Cardiac septum (tissue), 1 donor: ENCODE measurements at regions not wholly inside any gene's neighbourhood (a gene's known extent, or its start where the extent isn't known, plus 50 kb on each side); places are given as distances from the start of the nearest gene placed in this dataset.

Experiments
- DNase-seq: peaks from one replicate; pipeline ENCODE4 v3.0.0-alpha.2; 2020; ENCODE audit warnings: low spot score
- intact Hi-C: fragments of 100-400 bp; cut with DNase I; formaldehyde crosslinking; loops from one replicate; pipeline ENCODE4 v1.14.0; 2022
- donor health status: DM: no; HTN: no; CAD: no.

DNA sequence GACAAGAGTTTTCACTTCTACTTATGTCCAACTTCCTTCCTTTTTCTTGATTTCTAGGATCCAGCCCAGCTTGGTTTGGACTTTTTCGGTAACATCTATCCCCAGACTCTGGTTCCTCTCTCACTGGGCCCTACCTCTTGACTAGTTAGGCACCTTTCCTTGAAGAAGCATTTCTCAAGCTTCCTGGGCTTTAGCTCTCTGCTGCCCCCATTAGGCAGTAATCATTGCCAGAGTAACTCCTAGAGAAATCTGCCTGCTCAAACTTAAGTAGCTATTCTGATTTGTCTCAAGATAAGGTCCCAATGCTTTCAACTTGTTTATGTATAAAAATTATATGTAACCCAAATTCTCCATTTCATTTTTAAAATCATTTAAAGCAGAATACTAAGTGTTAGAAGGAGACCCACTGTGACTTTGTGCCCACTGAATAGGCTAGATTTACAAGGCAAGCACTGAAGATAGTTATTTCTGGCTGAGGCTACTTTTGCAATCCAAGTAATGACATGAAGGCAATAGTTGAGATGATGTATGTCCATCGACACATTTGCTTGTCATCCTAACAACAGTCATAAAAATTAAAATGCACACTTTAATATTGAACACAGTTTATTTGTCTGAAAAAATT lies 275.0 kb upstream of the G2E3 start:
- DNase-seq, result no peak
- intact Hi-C loops, result no loop called here

GRCh38 chr14:30284808-30285207 lies 274.1 kb upstream of the G2E3 start:
- intact Hi-C loops, result no loop called here
- no peak for DNase-seq

DNA sequence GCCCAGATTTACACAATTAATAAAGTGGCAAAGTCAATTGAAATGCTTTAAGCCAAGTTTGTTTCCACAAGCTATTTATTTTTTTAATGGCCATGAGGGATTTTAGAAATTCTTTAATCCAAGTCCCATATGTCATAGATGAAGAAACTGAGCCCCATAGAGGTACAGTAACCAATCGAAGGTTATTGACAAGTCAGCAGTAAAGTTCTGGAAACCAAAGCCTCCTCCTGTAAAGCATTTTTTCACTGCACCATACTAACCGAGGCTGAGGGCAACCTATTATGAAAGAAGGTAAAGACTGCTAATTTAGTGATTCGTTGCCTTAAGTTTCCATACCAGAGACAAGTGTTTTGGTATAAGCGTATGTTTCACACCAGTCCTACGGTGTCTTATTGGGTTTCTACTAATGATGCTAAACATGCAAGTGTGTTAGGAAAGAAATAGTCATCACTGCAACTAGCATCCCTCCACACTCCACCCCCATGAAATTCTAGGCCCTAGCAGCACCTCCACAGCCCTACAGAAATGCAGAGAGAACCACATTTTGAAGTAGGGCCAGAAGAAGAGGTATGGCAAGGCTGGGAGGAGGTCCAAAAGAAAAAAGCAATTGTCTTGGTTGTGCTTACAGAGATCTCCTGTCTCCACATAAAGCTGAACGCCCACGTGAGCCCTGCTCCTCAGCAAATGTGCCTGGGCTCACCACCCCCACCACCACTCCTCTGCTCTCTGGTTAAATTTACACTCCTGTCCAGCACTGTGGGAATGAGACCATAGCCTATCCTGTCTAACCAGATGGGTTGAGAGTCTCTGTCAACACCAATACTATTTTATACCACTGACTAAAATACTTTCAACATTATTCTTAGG lies 271.1 kb upstream of the G2E3 start:
- intact Hi-C loops, result no loop called here
- DNase-seq, result no peak

GRCh38 chr14:30290001-30290400 lies 269.0 kb upstream of the G2E3 start:
- DNase-seq, result no peak
- intact Hi-C loops, result no loop called here

DNA sequence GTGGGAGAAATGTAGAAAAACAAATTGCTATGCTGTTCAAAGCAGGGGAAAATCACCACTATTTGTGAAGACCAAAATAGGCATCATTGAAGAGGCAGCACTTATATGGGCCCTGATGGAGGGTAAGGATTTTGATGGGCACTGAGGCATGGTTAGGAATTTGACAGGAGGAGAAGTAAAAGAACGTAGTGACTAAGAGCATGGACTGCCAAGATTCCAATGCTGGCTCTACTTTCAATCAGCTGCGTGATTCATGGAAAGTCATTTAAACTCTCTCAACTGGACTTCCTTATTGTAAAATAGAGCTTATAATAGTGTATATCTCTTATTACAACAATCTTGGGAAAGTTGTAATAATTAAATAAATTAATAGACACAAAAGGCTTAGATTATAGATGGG lies 267.7 kb upstream of the G2E3 start:
- intact Hi-C loops, result no loop called here
- DNase-seq, result no peak

GRCh38 chr14:30292541-30292940 lies 266.4 kb upstream of the G2E3 start:
- intact Hi-C loops, result no loop called here

GRCh38 chr14:30295980-30296379 lies 263.0 kb upstream of the G2E3 start:
- no peak for DNase-seq
- intact Hi-C loops, result no loop called here

More at GRCh38 chr14:30292541-30292940, 266.4 kb upstream of the G2E3 start:
- DNase-seq, result no peak

- DNase-seq, result no peak
- intact Hi-C loops, result no loop called here
Measured at GRCh38 chr14:30296931-30297405, 262.0 kb upstream of the G2E3 start.

- no peak for DNase-seq
- intact Hi-C loops, result no loop called here
Measured at GRCh38 chr14:30297876-30298795, 260.8 kb upstream of the G2E3 start.

DNA sequence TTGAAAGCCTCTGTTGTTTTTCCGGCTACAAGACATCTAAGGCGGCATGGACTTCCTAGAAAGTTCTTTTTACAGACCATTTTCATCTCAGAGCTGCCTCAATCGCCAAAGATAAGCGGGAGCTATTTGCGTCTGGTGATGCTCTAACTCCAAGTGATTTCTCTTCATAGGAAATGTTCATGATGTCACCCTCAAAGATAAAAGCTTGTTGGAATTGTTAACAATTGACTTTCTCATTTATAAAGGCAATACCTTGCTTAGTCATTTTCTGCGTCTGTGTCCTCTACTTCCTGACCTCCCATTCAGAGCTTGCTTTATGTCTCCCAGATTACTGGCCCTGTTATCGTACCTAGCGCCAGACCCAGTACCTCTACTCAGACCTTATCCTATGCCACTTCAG lies 259.0 kb upstream of the G2E3 start:
- no peak for DNase-seq
- intact Hi-C loops, result no loop called here

DNA sequence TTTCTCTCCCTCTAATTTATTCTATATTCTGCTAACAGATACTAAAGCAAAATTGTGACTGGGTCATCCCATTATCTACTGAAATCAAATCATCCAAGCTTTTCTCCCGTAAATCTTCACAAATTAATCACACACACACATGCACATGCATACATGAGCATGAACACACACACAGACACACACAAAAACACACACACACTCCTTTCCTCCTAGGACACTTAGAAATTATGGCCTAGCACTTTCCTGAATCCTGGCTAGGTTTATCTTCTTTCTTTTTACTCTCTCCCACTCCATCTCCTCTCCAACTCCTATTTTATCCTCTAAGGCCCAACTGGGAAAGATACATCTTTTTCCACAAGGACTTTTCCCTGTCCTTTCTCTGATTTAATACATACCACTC lies 255.6 kb upstream of the G2E3 start:
- intact Hi-C loops, result no loop called here
- no peak for DNase-seq

GRCh38 chr14:30305346-30305745 lies 253.6 kb upstream of the G2E3 start:
- DNase-seq, result no peak

DNA sequence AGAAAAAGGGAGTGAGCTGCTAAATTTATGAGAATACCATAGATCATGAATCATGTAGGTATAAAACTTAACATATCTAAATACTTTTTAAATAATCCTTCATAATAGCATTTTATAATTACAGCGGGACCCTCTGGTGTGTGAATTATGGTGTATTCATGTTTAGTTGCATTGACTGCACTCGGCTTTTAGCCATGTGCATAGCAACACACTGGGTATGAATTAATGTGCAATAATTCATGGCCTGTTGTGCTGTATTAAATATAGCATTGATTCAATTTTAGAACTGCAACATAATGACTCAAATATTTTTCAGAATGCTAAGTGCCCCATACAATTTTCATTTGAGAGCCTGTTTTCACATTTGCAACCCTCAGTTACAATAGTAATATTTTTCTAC lies 249.6 kb upstream of the G2E3 start:
- intact Hi-C loops, result no loop called here
- DNase-seq, result no peak

More at GRCh38 chr14:30305346-30305745, 253.6 kb upstream of the G2E3 start:
- intact Hi-C loops, result no loop called here

DNA sequence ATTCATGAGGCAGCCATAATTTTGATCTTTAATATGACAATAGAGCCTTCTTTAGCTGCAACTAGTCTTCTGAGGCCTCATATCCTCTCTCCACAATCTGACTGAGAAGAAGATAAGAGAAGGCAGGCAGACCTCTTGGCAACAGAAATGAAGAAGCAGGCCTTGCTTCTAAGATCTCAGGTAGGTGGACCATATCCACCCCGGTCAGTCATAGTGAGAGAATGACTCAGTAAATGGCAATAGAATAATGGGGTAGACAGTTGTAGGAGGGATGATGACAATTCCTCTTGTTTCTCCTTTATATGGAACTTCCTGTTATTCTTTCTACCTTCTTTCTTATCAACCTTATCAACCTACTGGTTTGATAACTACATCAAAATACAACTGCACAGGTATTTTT lies 246.7 kb upstream of the G2E3 start:
- intact Hi-C loops, result no loop called here
- DNase-seq, result no peak

- intact Hi-C loops, result no loop called here
- DNase-seq, result no peak
Measured at GRCh38 chr14:30317729-30318128, 241.2 kb upstream of the G2E3 start.

DNA sequence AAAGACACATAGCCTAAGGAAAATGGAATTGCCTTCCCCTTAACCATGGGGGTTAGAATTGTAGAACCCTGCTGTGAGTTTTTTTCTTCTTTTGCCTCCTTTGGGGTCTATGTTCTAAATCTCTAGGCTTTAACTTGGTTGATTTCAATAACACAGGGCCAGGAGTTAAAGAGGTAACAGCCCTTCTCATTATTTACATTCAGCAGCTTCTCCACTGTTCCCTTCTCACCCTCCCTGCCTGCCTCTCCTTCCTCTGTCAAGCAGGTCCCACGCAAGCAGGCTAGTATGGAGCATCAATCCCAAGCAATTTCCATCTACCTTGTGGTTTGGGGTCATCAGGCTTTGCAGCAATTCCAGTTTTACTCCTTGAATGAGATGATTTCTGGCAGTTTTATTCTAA lies 236.1 kb upstream of the G2E3 start:
- intact Hi-C loops, result no loop called here
- no peak for DNase-seq

DNA sequence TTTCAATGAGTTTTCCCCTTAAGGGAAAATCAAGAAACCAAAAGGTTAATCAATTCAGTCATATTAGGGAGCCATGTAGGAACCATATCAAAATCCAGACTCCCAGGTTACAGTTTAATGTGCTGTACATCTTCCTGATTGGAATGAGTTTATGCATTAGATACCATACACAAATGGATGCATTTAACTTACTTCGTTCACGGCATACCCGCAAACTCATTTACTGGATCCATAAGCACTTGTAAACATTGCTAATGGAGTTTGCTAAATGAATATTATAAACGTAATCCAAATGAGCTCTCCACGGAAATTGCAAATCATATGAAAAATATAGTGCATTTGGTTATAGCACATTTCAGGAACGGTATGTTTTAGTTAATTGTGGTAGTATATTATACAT lies 228.9 kb upstream of the G2E3 start:
- intact Hi-C loops, result no loop called here
- DNase-seq, result no peak

DNA sequence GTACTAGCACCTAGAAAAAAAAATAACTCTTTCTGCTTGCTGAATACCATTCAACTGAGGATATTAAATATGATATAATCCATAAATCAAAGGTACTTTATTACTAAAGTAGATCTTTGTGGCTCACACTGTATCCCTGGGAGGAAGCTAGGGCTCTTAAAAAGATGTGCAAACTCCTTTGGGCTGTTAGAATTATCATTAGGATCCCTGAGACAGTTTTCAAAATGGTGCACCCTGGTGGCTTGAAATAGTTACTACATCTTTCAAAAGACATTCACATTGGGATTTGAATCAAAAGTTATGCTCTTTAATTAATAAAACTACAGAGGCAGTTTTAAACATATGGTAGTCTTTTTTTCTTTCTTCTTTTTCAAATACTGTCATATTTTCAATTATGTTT lies 228.5 kb upstream of the G2E3 start:
- intact Hi-C loops, result no loop called here
- no peak for DNase-seq

DNA sequence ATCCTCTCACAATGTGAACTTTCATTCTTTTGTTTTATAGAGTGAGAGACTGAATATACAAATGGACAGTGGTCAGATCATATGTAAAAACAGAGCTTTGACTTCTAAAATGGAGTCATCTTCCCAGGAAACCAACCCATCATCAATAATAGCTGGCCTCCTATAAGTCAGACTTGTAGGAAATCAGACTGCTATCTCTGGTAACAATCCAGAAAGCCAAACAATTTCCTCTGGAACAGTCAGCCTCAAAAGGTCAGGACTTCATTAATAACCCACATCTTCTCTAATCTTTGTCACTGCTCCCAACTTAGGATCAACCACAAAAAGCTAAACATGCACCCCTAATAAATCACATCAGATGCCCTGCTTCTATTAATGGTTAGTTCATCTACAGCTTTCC lies 227.9 kb upstream of the G2E3 start:
- DNase-seq, result no peak
- intact Hi-C loops, result no loop called here

GRCh38 chr14:30332374-30332773 lies 226.6 kb upstream of the G2E3 start:
- DNase-seq, result no peak
- intact Hi-C loops, result no loop called here
